GM12891 (cell line): ENCODE measurements at regions not wholly inside any gene's neighbourhood (a gene's known extent, or its start where the extent isn't known, plus 50 kb on each side); places are given as distances from the start of the nearest gene placed in this dataset.

Source experiments
- POU2F2 ChIP-seq: IDR thresholded peaks from 2 replicates; pipeline ENCODE4 v1.6.1; 2011; ENCODE audit warnings: low read depth, mild to moderate bottlenecking, control low read depth, low read length, moderate library complexity
- TAF1 ChIP-seq: IDR thresholded peaks from 2 replicates; pipeline ENCODE4 v1.6.1; 2011; ENCODE audit warnings: low read depth, low read length, control low read depth

GRCh38 chr21:19076031-19076430 is 672.4 kb upstream of the TMPRSS15 start:
- TF ChIP-seq TAF1 (no peak), POU2F2 (no peak)
